ENCODE measurements at regions not wholly inside any gene's neighbourhood (a gene's known extent, or its start where the extent isn't known, plus 50 kb on each side); places are given as distances from the start of the nearest gene placed in this dataset.

DNA sequence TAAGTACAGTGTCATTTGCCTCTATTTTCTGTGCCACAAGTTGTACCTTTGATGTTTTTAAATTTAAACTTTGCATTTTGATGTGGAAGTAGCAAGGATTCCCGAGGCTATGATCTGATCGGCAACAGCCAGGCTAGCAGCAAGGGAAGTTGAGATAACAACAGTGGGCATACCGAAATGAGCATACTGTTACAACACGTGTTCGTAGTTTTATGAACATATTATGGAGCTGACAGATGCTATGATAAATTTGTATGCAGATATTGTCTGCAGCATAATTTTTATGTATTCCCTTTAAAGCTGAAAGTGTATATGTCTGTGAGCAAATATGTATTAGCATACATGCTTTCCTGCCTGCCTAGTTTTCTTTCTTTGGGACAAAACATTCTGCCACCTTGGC is 306.1 kb downstream of the PCDH7 start:
- TF ChIP-seq, protein P1, sequence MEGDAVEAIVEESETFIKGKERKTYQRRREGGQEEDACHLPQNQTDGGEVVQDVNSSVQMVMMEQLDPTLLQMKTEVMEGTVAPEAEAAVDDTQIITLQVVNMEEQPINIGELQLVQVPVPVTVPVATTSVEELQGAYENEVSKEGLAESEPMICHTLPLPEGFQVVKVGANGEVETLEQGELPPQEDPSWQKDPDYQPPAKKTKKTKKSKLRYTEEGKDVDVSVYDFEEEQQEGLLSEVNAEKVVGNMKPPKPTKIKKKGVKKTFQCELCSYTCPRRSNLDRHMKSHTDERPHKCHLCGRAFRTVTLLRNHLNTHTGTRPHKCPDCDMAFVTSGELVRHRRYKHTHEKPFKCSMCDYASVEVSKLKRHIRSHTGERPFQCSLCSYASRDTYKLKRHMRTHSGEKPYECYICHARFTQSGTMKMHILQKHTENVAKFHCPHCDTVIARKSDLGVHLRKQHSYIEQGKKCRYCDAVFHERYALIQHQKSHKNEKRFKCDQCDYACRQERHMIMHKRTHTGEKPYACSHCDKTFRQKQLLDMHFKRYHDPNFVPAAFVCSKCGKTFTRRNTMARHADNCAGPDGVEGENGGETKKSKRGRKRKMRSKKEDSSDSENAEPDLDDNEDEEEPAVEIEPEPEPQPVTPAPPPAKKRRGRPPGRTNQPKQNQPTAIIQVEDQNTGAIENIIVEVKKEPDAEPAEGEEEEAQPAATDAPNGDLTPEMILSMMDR (conservative IDR thresholded peaks at IDR 0.05; ENCODE audit: low read depth, low read length), result no peak
- no peak overlapping the region for H3K4me3 ChIP-seq (ENCODE audit: low read depth, low read length)
- no peak for DNase-seq (ENCODE audit: low read depth)

DNA sequence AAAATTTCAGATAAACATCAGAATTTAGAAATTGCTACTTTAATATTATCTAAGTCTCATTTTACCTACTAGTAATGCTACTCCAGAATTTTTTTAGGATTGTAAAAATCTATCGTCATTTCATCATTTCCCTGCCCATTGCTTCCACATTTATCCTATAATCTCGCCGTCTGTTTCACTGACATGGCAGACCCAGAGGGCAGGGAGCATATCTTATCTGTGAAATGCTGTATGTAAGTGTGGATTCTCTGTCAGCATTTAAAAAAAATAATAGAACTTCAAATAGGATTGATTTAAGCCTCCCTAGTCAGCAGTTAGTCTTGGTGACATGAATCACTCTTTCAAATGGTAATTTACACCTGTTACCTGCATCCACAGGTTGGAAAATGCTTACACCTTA is 314.4 kb downstream of the PCDH7 start:
- TF ChIP-seq, protein P1 (conservative IDR thresholded peaks at IDR 0.05; ENCODE audit: low read depth, low read length), result no peak
- no peak for DNase-seq (ENCODE audit: low read depth)
- H3K4me3 ChIP-seq (ENCODE audit: low read depth, low read length), result no peak overlapping the region

DNA sequence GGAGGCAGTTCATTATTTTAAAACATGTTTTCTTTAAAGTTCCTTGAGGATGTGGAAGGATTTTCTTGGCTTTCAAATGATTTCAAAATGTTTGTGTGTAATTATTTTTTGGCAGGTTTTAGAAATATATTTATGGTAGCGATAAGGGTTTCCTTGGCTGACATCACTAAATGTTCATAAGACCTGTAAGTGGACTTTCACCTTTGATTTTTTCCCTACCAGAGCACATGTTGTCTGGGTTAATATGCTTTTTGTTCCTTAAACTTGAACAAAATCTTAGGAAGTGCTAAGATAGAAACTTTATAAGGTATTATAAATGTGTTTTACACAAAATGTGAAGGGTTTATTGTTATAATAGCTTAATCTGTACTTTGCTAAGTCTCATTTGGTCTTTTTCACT is 315.6 kb downstream of the PCDH7 start:
- DNase-seq (ENCODE audit: low read depth), result no peak
- TF ChIP-seq, protein P1 (conservative IDR thresholded peaks at IDR 0.05; ENCODE audit: low read depth, low read length), result no peak
- no peak overlapping the region for H3K4me3 ChIP-seq (ENCODE audit: low read depth, low read length)

DNA sequence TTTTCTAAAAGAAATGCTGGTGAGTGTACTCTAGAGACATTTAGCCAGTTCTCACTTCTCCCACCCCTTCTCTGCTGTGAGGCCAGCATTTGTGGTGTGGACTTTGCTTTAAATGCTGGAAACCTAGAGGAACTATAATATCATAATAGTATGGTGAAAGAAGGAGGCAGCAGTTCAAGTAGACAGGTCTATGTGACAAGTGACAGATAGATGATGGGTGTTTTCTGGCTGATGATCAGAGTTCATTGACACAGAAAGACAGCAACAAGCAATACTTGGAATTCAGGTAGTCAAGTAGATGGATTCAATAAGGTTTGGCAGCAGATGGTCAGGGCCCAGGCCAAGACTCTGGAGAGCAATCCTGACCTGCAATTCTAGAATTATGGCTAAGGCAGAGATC is 317.5 kb downstream of the PCDH7 start:
- no peak for DNase-seq (ENCODE audit: low read depth)

DNA sequence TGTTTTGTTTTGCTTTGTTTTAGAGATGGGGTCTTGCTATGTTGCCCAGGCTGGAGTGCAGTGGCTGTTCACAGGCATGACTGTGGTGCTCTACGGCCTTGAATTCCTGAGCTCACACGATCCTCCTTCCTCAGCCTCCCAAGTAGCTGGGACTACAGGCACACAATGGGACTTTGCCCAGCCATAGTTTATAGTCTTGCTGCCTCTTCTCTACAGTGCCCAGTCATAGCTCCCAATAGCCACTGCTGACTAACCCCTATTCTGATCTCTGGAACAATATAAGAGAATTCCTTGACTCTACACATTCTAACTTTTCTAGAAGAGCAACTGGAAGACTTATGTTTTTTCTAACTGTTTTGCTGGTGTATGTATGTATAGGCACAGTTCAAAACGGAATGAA is 319.2 kb downstream of the PCDH7 start:
- TF ChIP-seq, protein P1 (conservative IDR thresholded peaks at IDR 0.05; ENCODE audit: low read depth, low read length), result no peak
- H3K4me3 ChIP-seq (ENCODE audit: low read depth, low read length), result no peak overlapping the region
- no peak for DNase-seq (ENCODE audit: low read depth)

More for the DNA sequence above, 317.5 kb downstream of the PCDH7 start:
- H3K4me3 ChIP-seq (ENCODE audit: low read depth, low read length), result no peak overlapping the region
- TF ChIP-seq, protein P1 (conservative IDR thresholded peaks at IDR 0.05; ENCODE audit: low read depth, low read length), result no peak

DNA sequence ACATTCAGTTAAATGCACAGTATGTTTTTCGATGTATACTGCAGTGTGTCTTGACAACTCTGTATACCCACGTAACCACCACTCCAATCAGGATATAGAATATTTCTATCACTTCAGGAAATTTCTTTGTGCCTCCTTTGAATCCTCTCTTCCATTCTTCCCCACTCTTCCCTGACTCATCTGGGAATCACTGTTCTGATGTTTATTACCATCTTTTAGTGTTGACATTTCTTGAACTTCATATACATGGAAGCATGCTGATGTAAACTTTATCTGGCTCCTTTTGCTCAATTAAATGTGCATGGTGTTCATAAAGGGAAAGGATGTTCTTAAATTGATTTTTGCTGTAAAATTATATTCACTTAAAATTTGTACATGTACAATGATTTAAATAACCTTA is 319.9 kb downstream of the PCDH7 start:
- H3K4me3 ChIP-seq (ENCODE audit: low read depth, low read length), result no peak overlapping the region
- DNase-seq (ENCODE audit: low read depth), result no peak
- TF ChIP-seq, protein P1 (conservative IDR thresholded peaks at IDR 0.05; ENCODE audit: low read depth, low read length), result no peak

DNA sequence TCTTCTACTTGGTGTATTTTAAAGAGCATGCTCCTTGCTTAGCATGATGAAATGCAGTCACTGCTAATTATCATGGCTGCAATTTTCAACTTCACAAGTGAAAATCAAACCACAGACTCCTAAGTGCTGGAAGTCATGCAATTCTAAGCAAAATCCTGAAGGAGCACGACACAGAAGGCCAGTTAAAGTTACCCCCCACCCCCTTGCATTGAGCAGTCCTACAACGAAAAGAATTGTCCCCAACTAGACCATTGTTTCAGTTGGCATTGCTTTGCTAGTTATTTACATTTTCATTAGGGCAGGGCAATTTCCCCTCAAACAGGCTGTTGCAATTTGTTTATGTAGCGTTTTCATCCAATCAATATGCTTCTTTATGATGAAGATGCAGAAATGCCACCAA is 321.2 kb downstream of the PCDH7 start:
- DNase-seq (ENCODE audit: low read depth), result no peak
- TF ChIP-seq, protein P1 (conservative IDR thresholded peaks at IDR 0.05; ENCODE audit: low read depth, low read length), result no peak
- H3K4me3 ChIP-seq (ENCODE audit: low read depth, low read length), result no peak overlapping the region
